Kidney tubule cell (primary cell): ENCODE measurements at regions not wholly inside any gene's neighbourhood (a gene's known extent, or its start where the extent isn't known, plus 50 kb on each side); places are given as distances from the start of the nearest gene placed in this dataset.
"Not testable (repeated sequence)": the region's sequence is repeated elsewhere in the genome, so short reads cannot be mapped to it uniquely, and the experiment has no call there.

Source experiments
- DNase-seq: peaks from one replicate; pipeline ENCODE4 v3.0.0-alpha.2; 2018; ENCODE audit warnings: low spot score

DNA sequence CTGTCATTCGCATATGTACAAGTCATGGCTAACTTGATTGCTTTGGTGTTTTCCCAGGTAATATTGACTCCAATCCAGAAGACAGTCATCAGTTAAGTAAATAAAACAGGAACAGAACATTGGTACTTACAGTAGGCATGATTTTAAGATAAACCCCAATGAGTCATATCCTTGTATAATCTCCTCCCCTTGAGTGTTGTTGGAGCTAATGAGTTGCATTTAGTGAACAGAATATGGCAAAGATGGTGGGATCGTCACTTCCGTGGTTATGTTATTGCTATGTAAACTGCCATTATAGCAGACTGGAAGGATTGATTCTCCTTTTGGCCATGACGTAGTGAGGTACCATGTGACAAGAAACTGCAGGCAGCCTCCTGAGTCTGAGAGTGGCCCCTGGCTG lies 102.2 kb downstream of the TMX1 start:
- peak; percentile 75 for DNase-seq

DNA sequence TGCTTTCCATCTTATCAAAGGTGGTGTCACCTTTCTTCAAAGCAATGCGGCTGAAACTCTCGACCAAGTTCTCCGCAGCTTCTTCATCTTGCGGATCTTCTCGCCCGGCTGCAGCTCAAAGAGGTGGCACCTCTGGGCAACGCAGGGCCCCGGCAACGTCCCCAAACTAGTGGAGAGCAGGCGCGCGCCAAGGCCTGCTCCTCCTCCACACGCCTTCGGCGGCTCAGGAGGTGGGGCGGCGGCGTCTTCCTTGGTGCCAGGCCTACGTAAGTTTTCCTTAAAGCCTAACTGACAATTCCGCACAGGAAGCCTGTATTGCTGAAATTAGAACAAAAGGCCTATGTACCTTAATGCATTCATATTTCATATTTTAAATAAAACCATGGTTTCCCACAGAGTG lies 112.0 kb downstream of the TMX1 start:
- DNase-seq: no peak

DNA sequence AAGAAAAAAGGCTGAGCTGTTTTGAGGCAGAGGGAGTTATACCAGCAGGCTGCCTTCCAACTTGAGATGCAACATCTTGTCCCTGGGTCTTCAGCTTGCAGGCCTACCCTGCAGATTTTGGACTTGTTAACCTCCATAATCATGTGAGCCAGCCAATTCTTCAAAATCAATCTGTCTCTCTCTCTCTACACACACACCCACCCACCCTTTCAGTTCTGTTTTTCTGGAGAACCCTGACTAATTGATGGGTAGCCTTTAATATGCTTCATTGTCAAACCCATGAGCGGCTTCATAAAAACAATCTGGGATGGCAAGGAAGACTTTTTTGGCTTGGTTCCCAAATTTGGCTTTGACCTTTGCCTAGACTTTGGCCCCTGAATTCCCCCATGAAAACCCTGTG lies 113.9 kb downstream of the TMX1 start:
- DNase-seq: no peak

DNA sequence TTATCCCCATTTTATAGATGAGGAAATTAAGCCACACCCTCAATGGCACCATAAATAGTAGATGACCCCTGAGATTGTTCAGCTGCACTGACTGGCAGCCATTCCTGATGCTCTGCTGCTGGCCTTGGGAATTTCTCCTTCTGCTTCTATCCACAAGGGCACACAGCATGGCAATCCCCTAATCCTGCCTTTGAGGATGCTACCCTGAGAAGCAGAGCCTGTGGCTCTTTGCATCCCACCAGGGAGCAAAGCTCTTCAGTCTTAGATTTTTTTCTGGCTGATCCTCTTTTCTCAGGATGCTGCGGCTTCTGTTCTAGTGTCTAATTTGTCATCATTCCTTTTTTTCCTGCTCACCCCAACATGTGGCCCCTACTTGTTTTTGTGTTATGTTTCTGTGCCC lies 114.8 kb downstream of the TMX1 start:
- no peak for DNase-seq

DNA sequence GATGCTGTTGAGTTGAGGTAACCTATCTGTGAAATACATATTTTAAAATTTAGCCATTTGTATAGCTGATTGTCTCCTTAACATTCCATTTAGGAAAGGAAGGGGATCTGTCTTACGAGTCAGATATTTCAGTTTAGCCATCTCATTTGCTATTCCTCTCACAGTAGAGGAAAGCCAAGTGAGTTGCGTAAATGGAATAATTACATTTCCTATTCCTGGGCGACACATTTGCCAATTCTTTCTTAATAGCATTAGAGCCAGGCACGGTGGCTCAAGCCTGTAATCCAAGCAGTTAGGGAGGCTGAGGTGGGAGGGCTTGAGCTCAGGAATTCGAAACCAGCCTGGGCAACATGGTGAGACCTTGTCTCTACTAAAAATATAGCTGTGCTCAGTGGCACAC lies 116.3 kb downstream of the TMX1 start:
- no peak for DNase-seq

DNA sequence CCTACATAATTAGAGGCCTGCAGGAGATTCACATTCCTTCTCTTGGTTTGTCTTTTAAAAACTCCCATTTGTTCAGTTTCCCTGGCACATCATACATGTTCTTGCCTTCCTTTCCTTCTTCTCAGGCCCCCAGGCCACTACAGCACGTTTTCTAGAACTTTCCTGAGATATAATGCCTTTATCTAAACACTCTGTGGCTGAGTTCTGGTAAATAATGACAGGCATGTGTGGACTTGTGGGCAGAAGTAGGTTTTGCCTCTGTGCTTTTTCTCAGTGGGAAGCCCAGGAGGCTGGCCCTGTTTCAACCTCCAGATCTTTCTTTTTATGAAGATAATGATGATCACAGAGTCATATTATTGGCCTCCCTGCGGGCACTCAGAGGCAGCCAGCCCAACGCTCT lies 117.2 kb downstream of the TMX1 start:
- no peak for DNase-seq

DNA sequence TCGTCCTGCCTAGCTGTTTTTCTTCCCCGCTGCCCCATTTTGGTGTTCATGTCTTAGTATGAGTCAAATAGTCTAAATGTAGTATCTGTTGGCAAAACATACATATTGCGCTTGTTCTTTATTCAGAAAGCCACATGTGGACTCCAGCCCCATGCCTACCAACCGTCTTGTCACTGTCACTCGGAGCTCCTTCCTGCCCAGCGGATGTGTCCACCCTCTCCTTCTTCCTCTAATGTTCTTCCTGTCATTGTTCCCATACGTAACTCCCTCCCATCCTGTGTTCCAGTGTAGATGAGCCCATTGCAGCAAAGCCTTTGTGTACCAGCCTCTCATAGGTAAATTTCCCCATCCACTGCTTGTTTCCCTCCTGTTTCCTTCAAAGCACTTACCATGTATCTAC lies 120.5 kb downstream of the TMX1 start:
- DNase-seq: no peak

DNA sequence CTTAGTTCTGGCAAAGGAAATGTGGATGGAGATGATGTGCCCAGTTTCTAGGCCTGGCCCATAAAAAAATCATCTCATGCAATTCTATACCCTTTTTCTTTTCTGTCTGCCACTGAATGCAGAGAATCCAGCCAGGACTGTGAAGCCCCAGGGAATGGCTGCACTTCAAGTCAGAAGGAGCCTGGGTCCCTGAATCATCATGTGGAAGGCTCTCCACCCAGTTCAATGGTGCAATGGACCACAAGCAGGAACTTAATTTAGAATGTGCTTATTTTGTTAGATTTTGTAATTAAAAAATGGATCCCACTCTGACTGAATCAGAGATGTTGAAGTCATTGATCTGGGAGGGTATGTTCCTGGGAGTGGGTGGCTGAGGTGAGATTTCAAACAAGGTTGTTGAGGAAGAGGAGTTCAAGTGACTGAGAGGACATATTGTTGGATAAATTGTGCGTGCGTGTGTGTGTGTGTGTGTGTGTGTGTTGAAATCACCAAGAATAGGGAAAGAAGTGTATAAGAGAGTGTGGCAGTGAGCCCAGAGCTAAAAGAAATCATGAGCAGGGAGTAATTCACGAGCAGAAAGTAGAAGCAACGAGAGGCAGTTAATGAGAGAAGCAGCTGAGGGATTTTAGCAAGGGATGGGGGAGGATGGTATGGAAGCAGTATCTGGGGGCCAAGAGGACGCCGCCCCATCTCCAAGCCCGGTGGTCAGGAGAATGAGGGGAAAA lies 125.4 kb downstream of the TMX1 start:
- DNase-seq: no peak

DNA sequence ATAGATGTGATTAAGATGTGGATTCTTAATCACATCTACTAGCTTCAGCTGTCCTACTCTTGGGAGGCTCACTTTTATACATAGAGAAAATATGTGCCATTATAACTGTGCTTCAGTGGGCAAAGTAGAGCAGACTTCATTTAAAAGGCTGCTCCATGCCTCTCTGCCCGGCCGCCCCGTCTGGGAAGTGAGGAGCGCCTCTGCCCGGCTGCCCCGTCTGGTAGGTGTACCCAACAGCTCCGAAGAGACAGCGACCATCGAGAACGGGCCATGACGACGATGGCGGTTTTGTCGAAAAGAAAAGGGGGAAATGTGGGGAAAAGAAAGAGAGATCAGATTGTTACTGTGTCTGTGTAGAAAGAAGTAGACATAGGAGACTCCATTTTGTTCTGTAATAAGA lies 126.4 kb downstream of the TMX1 start:
- not testable (repeated sequence) for DNase-seq

DNA sequence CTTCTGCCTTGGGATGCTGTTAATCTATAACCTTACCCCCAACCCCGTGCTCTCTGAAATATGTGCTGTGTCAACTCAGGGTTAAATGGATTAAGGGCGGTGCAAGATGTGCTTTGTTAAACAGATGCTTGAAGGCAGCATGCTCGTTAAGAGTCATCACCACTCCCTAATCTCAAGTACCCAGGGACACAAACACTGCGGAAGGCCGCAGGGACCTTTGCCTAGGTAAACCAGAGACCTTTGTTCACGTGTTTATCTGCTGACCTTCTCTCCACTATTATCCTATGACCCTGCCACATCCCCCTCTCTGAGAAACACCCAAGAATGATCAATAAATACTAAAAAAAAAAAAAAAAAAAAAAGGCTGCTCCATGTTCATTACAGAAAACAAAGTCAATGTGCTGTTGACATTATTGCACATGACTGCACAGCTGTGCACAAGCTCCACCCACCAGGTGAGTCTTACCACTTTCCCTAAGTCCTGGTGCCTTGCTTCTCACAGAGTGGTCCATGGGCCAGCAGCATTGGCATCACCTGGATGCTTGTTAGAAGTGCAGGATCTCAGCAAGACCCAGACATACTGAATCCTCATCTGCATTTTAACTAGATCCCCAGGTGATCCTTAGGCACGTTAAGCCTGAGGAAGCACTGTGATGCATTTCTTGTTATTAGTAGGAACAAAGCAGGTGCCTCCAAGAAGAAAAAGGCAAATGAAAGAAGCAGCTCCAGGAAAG lies 127.0 kb downstream of the TMX1 start:
- peak; percentile 44 for DNase-seq

DNA sequence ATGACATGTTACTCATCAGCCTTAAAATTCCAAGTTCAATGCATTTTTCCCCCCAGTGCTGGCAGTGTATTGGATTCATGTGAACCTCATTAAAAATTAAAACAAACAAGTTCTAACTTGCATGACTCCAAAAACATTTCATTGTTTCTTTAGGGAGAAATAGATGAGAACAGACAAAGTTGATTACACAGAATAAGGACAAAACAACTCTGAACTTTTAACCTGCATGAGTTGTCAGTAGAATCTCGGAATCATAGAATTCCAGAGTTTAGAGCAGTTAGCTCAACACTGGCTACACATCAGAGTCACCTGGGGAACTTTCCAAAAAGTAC lies 127.5 kb downstream of the TMX1 start:
- no peak for DNase-seq

DNA sequence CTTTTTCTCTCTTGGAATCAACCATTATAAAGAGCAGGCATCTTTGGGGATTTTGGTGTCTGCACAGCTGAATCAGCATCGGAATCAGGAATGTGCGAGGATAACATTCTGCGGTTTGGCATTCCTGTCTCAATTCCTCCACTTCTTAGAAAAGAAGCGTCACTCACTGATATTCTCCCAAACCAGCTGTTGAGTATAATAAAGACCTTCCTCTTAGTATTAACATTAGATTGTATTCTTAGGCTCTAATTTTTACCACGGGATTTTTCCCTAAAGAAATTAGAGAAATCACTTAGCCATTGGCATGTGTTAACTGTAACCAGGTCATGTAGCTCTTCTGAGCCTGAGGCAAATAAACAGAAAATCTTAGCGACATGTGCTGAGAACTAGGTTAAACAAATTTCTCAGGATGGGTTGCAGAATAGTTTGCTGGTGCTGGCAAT lies 128.7 kb downstream of the TMX1 start:
- no peak for DNase-seq

DNA sequence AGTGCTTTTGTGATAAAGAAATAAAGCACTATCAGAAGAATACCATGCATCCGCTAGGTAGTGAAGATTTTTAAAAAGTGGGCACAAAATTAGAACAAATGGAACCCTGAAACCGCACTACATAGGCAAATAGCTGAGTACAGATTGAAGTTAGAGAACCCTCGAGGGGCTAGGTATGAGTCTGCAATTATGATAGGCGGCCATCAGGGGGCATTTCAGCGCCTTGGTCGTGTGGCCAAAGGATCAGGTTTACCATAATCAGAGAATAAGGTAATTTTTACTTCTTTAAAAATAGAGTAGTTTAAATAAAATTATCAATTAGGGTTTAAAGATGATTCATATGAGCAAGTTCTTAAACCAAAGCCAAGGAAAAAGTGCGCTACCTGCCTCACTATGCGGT lies 129.8 kb downstream of the TMX1 start:
- DNase-seq: peak; percentile 13

DNA sequence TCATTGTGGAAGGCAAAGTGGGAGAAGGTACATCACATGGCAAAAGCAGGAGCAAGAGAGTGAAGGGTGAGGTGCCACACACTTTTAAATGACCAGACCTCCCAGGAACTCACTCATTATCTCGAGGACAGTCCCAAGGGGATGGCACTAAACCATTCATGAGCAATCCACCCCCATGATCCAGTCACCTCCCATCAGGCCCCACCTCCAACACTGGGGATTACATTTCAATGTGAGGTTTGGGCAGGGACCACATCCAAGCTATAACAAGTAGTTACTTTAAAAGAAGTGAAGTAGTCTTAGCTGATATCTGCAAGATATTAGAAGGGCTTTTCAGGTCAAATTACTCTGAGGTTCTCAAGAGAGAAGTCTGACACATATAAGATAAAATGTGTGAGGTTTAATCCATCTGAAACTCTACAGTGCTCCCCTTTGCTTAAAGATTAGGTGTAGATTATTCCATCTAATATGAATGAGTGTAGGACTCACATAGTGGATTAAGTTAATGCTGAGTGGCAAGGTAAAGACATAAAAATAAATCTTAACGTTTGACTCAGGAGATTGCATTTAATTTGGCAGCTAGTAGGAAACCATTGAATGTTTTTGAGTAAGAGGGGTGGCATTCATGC lies 130.8 kb downstream of the TMX1 start:
- no peak for DNase-seq

DNA sequence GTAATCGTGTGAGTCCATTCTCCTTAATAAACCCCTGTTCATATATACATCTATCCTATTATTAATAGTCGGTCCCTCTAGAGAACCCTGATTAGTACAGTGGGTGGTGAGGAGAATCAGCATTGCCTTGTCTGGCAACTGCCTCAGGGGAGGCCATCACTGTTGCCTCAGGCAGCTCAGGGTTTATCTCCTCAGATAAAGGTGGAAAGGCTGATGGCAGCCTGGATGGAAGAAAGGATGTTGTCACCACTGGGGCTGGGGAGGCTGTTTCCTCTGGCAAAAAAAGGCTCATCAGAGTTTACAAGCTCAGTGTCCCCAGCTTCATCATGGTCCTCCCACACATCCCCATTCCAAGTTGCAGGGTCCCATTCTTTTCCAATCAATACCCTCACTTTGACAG lies 137.1 kb downstream of the TMX1 start:
- not testable (repeated sequence) for DNase-seq

DNA sequence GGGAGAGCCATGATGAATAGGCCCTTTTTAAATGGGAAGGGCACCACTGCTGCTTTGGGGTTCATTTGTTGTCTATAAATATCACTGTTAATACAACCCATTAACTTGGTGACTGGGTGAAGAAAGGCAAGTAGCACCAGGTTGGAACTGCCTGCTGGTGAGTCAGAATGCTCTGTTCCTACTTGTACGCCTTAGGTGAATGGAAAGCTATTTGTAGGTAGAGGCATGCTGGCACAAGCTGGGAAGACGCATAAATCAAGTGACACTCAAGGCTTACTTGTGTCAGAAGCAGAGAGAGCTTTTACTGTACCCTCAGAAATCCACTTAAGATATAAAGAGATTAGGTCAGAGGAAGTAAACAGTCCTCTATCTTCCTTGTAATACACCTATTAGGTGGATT lies 142.5 kb downstream of the TMX1 start:
- peak; percentile 75 for DNase-seq

DNA sequence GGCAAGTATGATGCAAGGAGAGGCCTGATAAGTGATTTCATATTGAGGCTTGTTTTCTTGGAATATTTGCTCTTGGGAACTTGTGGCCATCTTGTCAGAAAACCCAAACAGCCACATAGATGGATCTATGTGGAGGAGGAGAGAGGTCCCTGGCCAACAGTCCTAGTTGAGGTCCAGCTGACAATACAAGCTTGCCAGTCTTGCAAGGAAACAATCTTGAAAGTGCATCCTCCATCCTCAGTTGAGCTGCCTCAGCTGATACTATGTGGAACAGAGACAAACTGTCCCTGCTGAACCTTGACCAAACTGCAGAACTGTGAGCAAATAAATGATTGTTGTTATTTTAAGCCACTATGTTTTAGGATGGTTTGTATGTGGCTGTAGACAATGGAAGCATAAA lies 146.4 kb downstream of the TMX1 start:
- no peak for DNase-seq

DNA sequence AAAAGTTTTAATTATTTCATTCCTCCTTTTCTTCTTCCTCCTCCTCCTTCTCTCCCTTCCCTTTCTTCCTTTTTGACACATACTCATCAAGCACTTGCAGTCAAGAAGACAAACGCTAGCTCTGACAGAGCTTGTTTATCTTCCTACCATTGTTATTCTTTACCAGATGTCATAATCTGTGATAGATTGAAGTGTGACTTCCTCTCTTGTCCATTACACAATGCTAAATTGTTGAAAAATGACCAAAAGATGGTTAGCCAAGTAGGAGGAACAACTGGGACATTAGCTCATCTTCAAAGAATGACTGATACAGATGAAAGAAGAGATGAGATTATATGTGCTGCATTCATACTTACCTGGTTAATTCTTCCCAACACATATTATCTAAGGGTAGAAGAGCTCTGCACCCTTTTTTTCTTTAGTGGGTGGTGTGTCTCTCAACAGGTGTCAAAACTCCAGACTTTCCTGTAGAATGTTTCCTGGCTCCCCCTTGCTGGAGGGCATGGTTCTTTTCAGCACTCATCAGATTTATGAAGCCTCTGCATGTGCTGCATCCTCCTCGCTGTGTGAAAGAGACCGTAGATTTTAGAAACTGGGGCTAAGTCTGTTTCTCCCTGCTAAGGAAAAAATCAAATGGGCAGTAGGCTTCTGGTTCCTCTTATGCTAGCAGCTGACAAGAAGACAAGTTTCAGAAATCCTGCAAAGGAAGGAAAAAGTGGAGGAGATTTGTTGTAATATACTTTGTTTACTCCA lies 147.1 kb downstream of the TMX1 start:
- peak; percentile 67 for DNase-seq

DNA sequence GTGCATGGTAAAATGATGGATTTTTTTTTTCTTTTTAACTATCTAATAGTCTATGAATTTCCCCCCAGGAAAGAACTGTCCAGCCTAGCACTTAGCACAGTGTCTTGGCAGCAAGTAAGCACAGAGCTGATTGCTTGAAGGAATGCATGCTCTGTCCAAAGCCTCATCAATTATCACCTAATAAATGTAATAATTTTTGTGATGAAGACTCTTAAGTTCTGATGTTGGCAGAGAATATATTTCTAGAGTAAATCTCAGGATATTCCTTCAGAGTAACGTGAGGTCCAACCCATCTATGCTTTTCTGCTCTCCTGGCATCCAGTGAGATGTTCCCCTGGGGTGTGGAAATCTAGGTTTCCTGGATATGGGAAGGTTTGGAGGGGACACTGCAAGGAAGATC lies 152.4 kb downstream of the TMX1 start:
- no peak for DNase-seq

DNA sequence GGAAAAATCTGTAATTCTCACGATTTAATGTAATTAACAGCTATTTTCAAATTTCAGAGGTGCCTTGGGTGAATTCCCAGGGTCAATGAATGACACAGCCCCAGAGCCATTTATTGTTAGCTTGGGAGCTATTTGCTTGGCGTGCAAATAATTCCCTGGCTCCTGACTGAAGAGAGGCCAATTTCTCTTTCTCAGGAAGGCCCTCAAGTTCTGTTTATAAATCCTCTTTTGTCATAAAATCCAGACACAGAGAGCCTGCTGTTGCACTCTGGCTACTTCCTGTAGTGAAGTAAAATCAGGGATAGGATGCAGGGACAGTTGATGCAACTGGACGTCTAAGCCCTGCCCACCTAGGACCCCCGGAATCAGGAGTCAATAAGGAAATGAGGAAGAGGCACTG lies 154.3 kb downstream of the TMX1 start:
- DNase-seq: no peak

DNA sequence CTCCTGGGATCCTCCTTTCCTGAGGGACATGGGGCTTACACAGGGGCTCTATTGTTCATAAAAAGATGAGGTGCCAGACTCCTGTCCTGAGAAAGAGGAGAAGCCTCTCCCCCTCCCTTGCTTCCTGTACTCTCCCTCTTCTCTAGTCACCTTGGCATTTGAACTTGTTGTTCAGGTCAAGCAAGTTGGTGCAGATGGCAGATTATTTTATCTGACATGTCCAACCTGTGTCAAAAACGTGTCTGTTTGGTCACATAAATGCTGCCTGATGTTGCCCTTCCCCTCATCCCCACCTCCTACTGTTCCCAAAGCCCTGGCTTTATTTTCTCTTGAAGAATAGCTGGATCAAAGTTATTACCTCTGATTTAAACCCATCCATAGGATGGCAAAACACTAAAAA lies 154.8 kb downstream of the TMX1 start:
- DNase-seq: peak; percentile 14

DNA sequence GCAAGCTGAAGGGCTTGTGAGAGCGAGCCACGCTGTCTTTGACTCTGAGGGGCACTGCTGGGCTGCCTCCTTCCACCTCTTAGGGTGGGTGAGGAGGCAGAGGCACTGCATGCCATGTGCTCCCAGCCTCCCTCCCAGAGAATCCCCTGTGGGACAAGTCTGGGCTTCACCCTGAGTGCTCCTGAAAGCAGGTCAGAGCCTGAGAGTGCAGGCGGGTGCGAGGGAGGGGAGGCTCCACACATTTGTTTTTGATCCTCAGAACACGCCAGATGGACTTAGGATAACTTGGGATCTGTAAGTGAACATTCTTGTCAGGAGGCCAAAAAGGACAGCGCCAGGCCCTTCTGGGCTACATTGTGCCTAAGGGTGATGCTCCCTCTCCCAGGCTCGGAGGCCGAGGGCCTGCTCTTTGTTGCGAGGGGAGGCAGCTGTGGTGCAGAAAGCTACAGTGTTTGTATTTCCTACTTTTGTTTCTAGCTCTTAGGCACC lies 155.4 kb downstream of the TMX1 start:
- peak; percentile 50 for DNase-seq
